GM18505 (cell line): ENCODE measurements at regions not wholly inside any gene's neighbourhood (a gene's known extent, or its start where the extent isn't known, plus 50 kb on each side); places are given as distances from the start of the nearest gene placed in this dataset.

Source experiments
- ATAC-seq: cut with Tn5 transposase; IDR thresholded peaks from one replicate; pipeline ENCODE4 v1.9.1; 2021; ENCODE audit not compliant: unreplicated experiment
- POLR2A ChIP-seq: IDR thresholded peaks from 4 replicates; pipeline ENCODE4 v1.6.1; 2011; ENCODE audit warnings: borderline replicate concordance; ENCODE audit not compliant: insufficient read depth, insufficient read length; ENCODE audit errors: extremely low read depth

DNA sequence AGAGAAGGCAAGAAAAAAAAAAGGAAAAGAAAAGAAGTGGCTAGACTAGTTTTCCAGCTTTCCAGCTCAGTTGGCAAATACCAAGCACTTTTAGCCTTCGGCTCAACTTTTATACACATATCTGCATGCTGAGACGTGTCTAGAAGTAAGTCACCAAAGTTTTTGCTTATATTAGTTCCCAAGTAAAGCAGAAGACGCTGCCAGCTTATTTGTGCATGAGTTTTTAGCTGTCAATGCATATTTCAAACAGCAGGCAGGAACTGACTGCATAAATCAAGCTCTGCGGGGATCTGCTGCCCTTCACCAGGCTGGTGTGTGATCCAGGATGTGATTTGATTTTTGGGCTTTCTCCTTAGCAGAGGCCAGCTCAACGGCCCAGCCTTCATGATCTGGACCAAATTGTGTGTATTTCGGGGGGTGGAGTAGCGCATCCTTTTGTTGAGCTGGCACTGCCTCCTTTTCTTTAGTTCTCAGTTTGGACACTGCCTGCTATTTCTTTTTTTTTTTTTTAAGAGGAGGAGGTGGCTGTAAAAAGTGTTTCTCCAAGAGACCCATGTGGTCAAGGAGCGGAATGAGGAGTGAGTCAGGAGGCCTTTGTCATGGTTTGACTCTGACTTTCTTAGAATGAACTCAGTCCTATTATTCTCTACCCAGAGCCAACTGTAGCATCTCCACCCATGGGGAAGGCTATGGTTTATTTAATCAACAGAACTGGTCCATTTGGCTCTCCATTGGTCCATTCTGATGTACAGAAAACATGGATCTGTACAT lies 162.6 kb upstream of the XYLT1 start:
- no peak for TF ChIP-seq POLR2A
- ATAC-seq = no peak

DNA sequence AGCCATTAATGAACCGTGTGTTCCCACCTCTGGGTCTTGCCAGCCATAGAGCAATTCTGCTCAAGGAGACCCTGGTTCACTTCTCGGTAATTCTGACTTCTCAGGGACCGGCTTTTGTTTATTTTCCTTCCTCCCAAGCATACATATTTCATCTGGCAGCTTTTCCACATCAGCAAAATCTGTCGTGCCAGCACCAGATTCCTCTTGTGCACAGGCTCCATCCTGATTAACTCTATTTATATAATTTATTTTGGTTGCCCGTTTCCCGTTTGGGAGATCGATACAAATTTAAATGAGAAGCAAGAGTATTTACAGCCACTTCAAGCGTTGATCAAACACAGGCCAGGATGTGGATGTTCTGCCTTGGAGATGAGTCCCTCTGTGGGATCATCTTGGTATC lies 161.9 kb upstream of the XYLT1 start:
- TF ChIP-seq POLR2A = no peak
- ATAC-seq = no peak

GRCh38 chr16:17629936-17630335 lies 159.2 kb upstream of the XYLT1 start:
- no peak for ATAC-seq
- no peak for TF ChIP-seq POLR2A

- no peak for ATAC-seq
- TF ChIP-seq POLR2A = no peak
Observed at GRCh38 chr16:17628983-17629382, 158.2 kb upstream of the XYLT1 start.

DNA sequence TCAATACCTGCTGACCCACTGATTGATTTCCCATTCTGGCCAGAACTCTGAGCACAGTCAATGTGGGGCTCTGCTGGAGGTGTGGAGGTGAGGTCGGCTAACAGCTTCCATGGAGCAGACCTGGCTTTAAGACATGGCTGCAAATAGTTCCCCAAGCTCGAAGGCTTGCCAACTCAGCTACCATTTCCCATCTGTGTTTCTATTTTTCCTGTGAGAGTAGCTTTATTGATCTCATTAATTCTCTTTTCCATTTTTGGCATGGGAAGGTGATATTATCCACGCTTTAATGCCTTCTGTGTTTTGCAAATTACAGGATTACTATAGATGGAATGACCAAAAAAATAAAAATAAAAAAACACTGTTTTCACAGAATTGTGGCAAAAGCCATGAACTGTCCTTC lies 151.6 kb upstream of the XYLT1 start:
- ATAC-seq = no peak
- TF ChIP-seq POLR2A = no peak

- no peak for ATAC-seq
- no peak for TF ChIP-seq POLR2A
Observed at GRCh38 chr16:17619261-17619660, 148.5 kb upstream of the XYLT1 start.

DNA sequence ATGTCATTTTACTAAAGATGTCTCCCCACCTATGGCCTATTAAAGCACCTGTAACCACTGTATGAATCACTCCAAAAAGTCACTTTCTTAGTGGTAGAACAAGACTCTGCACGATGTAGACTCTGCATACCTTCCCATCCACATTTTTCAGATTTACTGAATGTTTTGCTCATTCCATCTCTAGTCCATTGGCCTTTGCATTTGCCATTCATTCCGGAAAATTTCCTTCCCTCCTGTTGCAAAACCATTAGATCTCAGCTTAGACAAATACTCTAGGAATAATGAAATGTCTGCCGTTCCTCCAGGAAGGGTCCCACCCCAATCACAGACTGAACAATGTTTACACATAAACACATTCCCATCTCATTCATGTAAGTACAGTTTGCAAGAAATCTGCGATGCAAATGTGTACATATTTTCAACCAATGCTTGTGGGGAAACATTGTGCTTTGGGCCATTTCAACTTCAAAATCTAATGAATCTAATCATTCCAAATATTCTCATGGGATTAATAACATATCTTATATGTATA lies 146.3 kb upstream of the XYLT1 start:
- TF ChIP-seq POLR2A = no peak
- ATAC-seq = no peak

GRCh38 chr16:17612336-17612735 lies 141.6 kb upstream of the XYLT1 start:
- no peak for TF ChIP-seq POLR2A
- ATAC-seq = no peak

DNA sequence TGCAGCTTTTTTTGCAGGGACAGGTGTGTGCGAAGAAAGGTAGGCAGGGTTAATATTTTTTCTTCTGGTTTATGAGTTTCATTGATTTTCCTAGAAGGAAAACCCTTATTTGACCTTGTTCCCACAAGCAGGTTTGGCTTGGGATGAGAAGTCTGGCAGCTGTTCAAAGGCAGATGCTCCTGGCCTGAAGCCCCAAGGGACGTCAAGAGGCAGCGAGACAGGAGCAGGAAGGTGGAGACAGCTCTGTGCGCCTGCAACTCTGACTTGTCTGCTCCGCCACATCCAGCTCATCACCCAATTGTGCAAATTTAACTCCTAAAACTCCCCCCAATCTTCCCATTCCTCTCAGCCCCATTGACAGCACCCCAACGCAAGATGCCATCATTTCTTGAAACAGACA lies 136.8 kb upstream of the XYLT1 start:
- ATAC-seq = no peak
- no peak for TF ChIP-seq POLR2A

GRCh38 chr16:17607075-17607509 lies 136.3 kb upstream of the XYLT1 start:
- no peak for TF ChIP-seq POLR2A
- no peak for ATAC-seq

- TF ChIP-seq POLR2A = no peak
- ATAC-seq = no peak
Observed at GRCh38 chr16:17606460-17606859, 135.7 kb upstream of the XYLT1 start.

GRCh38 chr16:17605784-17606183 lies 135.0 kb upstream of the XYLT1 start:
- no peak for ATAC-seq
- no peak for TF ChIP-seq POLR2A

DNA sequence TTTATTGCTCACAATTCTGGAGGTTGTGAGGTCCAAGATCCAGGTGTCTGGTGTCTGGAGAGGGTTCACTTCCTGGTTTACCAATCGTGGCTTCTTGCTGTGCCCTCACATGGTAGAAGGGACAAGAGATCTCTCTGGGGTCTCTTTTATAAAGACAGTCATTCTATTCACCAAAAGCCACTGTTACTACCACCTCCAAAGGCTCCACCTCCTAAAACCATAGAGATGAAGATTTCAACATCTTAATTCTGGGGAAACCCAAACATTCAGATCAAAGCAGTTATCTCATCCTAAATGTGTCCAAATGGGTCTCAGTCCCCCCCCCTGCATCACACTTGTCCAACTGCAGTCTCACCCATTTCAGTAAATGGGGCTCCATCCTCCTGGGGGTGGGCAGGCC lies 132.9 kb upstream of the XYLT1 start:
- no peak for TF ChIP-seq POLR2A
- ATAC-seq = no peak

- no peak for TF ChIP-seq POLR2A
- ATAC-seq = no peak
Observed at GRCh38 chr16:17602678-17603077, 131.9 kb upstream of the XYLT1 start.
